Loucy (cell line): ENCODE measurements at regions not wholly inside any gene's neighbourhood (a gene's known extent, or its start where the extent isn't known, plus 50 kb on each side); places are given as distances from the start of the nearest gene placed in this dataset.

Source experiments
- H2AFZ ChIP-seq: fragments of 200-600 bp; sonication (generic); 2 replicates; pipeline ENCODE4 v1.6.0; 2016; ENCODE audit warnings: antibody characterized with exemption, mild to moderate bottlenecking, low read length, moderate library complexity
- H3F3A ChIP-seq: fragments of 200-600 bp; 2 replicates; pipeline ENCODE4 v1.6.0; 2016; ENCODE audit warnings: antibody characterized with exemption, low read depth, mild to moderate bottlenecking
- H3K27me3 ChIP-seq: fragments of 200-600 bp; sonication (generic); 2 replicates; pipeline ENCODE4 v1.6.1; 2014; ENCODE audit warnings: low read length, mild to moderate bottlenecking; ENCODE audit not compliant: insufficient read depth, poor library complexity, severe bottlenecking
- H3K36me3 ChIP-seq: fragments of 200-600 bp; sonication (generic); 2 replicates; pipeline ENCODE4 v1.6.1; 2016; ENCODE audit warnings: low read length; ENCODE audit not compliant: insufficient read depth
- H3K4me1 ChIP-seq: fragments of 200-600 bp; sonication (generic); 2 replicates; pipeline ENCODE4 v1.5.1; 2014; ENCODE audit warnings: low read length, mild to moderate bottlenecking; ENCODE audit not compliant: insufficient read depth, poor library complexity, severe bottlenecking
- H3K4me2 ChIP-seq: fragments of 200-600 bp; sonication (generic); 2 replicates; pipeline ENCODE4 v1.6.0; 2014; ENCODE audit warnings: antibody characterized with exemption, low read length, low read depth, mild to moderate bottlenecking; ENCODE audit not compliant: poor library complexity, severe bottlenecking
- H3K4me3 ChIP-seq: fragments of 200-600 bp; sonication (generic); 2 replicates; pipeline ENCODE4 v1.5.1; 2014; ENCODE audit warnings: low read length, mild to moderate bottlenecking, mixed read lengths; ENCODE audit not compliant: poor library complexity, severe bottlenecking
- H3K79me2 ChIP-seq: fragments of 200-600 bp; sonication (generic); 2 replicates; pipeline ENCODE4 v1.6.1; 2014; ENCODE audit warnings: low read length; ENCODE audit not compliant: insufficient read depth
- H3K9ac ChIP-seq: fragments of 200-600 bp; sonication (generic); 2 replicates; pipeline ENCODE4 v1.6.0; 2014; ENCODE audit warnings: mild to moderate bottlenecking, low read depth, low read length, moderate library complexity; ENCODE audit not compliant: poor library complexity, severe bottlenecking
- H3K9me2 ChIP-seq: fragments of 200-600 bp; sonication (generic); replicated peaks from 2 replicates; pipeline ENCODE4 v1.6.1; 2016; ENCODE audit warnings: low read depth, low read length, mixed read lengths
- H3K9me3 ChIP-seq: fragments of 200-600 bp; sonication (generic); 2 replicates; pipeline ENCODE4 v1.6.1; 2014; ENCODE audit warnings: mild to moderate bottlenecking, antibody characterized with exemption, low read length, low read depth; ENCODE audit not compliant: insufficient read depth
- H4K20me1 ChIP-seq: fragments of 200-600 bp; sonication (generic); 2 replicates; pipeline ENCODE4 v1.6.0; 2014; ENCODE audit warnings: antibody characterized with exemption, low read length, mild to moderate bottlenecking; ENCODE audit not compliant: insufficient read depth, poor library complexity, severe bottlenecking
- CTCF ChIP-seq: fragments of 200-600 bp; sonication (generic); conservative IDR thresholded peaks from 2 replicates; pipeline ENCODE4 v1.5.1; 2014; ENCODE audit warnings: mild to moderate bottlenecking, antibody characterized with exemption, low read length
- EZH2phosphoT487 ChIP-seq: fragments of 200-600 bp; IDR thresholded peaks from 2 replicates; pipeline ENCODE4 v1.6.1; 2018; ENCODE audit warnings: antibody characterized with exemption, mild to moderate bottlenecking, moderate library complexity, borderline replicate concordance

GRCh38 chr14:55766071-55766470, 186.1 kb downstream of the KTN1 start:
- Histone ChIP-seq H3K4me1 (no peaks in the 10 kb centered on the region), H3K36me3 (no peaks in the 10 kb centered on the region), H3K79me2 (no peaks in the 10 kb centered on the region), H2AFZ (no peak overlapping the region), H3K9ac (no peak overlapping the region), H4K20me1 (no peaks in the 10 kb centered on the region), H3K27me3 (no peaks in the 10 kb centered on the region), H3K9me3 (no peaks in the 10 kb centered on the region), H3F3A (no peaks in the 10 kb centered on the region), H3K4me3 (no peak overlapping the region), H3K9me2 (no peaks in the 10 kb centered on the region), H3K4me2 (no peak overlapping the region)
- TF ChIP-seq EZH2phosphoT487 (no peak), CTCF (no peak)

GRCh38 chr14:55767286-55767685, 187.3 kb downstream of the KTN1 start:
- H3K79me2 ChIP-seq, result no peaks in the 10 kb centered on the region
- no peaks in the 10 kb centered on the region for H3F3A ChIP-seq
- H3K4me2 ChIP-seq, result no peak overlapping the region
- no peak overlapping the region for H3K9ac ChIP-seq
- no peaks in the 10 kb centered on the region for H3K4me1 ChIP-seq
- TF ChIP-seq CTCF (no peak), EZH2phosphoT487 (no peak)
- no peak overlapping the region for H3K4me3 ChIP-seq
- no peak overlapping the region for H2AFZ ChIP-seq
- no peaks in the 10 kb centered on the region for H3K9me3 ChIP-seq
- H3K36me3 ChIP-seq, result no peaks in the 10 kb centered on the region
- no peaks in the 10 kb centered on the region for H3K27me3 ChIP-seq
- H4K20me1 ChIP-seq, result no peaks in the 10 kb centered on the region
- H3K9me2 ChIP-seq, result no peaks in the 10 kb centered on the region

- no peaks in the 10 kb centered on the region for H3K79me2 ChIP-seq
- no peak for TF ChIP-seq CTCF
- TF ChIP-seq EZH2phosphoT487, result no peak
Measured at GRCh38 chr14:55769877-55770276, 189.9 kb downstream of the KTN1 start.

More at GRCh38 chr14:55769877-55770276, 189.9 kb downstream of the KTN1 start:
- Histone ChIP-seq H3K9me3 (no peaks in the 10 kb centered on the region), H3F3A (no peaks in the 10 kb centered on the region), H3K4me3 (no peak overlapping the region), H3K9me2 (no peaks in the 10 kb centered on the region), H3K4me2 (no peak overlapping the region), H2AFZ (no peak overlapping the region), H3K4me1 (no peaks in the 10 kb centered on the region), H3K9ac (no peak overlapping the region), H3K27me3 (no peaks in the 10 kb centered on the region), H3K36me3 (no peaks in the 10 kb centered on the region), H4K20me1 (no peaks in the 10 kb centered on the region)
